HG02870 (cell line): ENCODE measurements at regions not wholly inside any gene's neighbourhood (a gene's known extent, or its start where the extent isn't known, plus 50 kb on each side); places are given as distances from the start of the nearest gene placed in this dataset.
"Not testable (repeated sequence)": the region's sequence is repeated elsewhere in the genome, so short reads cannot be mapped to it uniquely, and the experiment has no call there.

Experiments used
- ATAC-seq: cut with Tn5 transposase; IDR thresholded peaks from one replicate; pipeline ENCODE4 v1.9.1; 2021; ENCODE audit warnings: mild to moderate bottlenecking, moderate library complexity; ENCODE audit not compliant: unreplicated experiment

- ATAC-seq, result no peak
Observed at GRCh38 chr11:112670806-112671570, 290.2 kb upstream of the NCAM1 start.

GRCh38 chr11:112673401-112673800 lies 287.8 kb upstream of the NCAM1 start:
- not testable (repeated sequence) for ATAC-seq

GRCh38 chr11:112685111-112685510 lies 276.1 kb upstream of the NCAM1 start:
- no peak for ATAC-seq

DNA sequence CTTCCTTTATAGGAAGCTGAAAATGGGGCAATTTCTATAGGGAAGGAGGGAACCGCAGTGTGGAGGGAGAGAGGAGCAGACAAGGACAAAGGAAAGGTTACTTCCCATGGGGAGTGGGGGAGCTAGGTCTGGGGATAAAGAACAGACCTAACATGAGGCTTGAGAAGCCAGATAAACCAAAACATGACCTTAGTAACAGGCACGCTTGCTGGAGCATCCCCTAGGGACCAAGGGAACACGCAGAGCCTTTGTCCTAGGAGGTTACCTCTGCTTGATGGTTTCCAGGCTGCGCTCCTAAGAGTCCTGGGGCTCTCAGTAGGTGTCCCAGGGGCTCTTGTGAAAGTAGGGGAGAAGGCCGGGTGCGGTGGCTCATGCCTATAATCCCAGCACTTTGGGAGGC lies 271.4 kb upstream of the NCAM1 start:
- ATAC-seq, result no peak

DNA sequence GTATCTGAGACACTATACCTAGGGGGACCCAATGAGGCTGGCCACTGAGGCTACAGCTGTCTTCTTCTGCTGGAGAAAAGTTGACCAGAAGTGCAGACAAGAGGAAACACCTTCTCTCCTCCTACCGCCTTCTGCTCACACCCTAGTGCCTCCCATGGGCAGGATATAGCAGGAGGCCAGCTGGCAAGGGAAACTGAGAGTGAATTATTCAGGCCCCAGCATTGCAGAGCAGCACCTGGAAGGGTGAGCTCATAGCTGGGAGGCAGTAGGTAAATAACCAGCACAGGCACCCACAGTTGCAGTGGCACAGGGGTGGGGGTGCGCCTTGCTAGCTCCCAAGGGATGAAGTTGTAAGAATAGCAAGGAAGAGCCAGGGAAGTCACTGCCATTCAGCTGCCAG lies 267.4 kb upstream of the NCAM1 start:
- no peak for ATAC-seq

- no peak for ATAC-seq
Observed at GRCh38 chr11:112694245-112694644, 267.0 kb upstream of the NCAM1 start.

GRCh38 chr11:112694813-112695212 lies 266.4 kb upstream of the NCAM1 start:
- no peak for ATAC-seq

DNA sequence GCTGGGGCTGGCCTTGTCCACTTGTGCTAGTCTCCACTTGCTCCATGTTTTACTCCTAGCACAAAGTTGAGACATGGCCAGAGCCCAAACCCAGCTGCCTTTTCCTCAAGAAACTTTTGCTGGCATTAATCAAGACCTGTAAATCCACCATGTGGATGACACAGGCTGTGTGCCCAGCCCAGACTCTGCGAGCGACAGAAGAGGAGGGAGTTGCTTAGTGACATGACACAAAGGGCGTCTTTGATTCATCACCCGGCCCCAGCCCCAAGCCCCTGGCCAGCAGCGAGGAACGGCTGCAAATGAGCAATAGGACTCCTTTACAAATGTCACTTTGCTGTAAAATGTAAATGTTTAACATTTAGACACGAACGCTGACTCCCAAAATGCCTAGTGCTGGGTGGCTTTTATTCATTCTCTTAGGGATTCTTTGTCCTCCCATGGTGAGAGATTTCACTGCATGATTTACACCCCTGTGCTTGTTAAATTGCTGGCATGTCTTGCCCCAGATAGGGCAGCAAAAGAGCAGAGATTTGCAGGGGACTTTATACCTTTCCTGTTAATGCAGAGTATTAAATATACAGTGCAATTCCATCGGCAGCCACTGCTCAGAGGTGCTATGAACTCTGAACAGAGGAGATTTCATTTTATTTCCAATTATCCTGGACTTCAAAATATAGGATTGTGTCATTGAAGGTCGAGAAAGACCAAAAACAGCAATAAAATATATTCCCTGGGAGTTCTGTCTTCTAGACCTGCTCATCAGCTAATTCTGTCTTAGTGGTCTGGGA lies 263.6 kb upstream of the NCAM1 start:
- ATAC-seq, result no peak

GRCh38 chr11:112705148-112705547 lies 256.1 kb upstream of the NCAM1 start:
- ATAC-seq, result no peak

DNA sequence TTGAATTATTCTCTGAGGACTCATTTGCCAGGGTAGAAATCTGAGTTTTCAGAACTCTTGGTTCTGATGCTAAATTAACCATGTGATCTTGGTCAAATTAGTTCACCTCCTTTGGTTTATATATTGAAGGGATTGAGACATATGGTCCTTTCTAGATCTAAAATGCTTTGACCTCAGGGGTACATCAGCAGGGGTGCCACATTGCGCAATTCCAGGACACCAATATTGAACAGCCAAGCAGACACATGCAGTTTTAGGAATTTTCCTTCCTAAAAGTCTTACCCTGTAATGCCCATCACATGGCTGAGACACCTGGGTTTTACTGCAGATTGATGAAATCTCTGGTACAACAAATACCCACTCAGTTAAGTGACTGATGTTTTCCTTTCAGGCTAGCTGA lies 254.4 kb upstream of the NCAM1 start:
- no peak for ATAC-seq

DNA sequence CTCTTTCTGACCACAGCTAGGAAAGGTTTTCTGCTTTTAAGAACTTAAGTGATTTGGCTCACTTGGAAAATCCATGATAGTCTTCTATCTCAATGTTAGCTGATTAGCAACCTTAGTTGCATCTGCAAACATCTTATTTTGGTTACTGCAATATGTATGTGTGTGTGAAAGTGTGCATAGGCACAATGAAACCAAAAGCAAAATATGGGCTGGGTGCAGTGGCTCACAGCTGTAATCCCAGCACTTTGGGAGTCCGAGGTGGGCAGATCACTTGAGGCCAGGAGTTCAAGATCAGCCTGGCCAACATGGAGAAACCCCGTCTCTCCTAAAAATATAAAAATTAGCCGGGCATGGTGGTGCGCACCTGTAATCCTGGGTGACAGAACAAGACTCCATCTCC lies 246.9 kb upstream of the NCAM1 start:
- not testable (repeated sequence) for ATAC-seq

- ATAC-seq, result no peak
Observed at GRCh38 chr11:112715056-112715455, 246.2 kb upstream of the NCAM1 start.

DNA sequence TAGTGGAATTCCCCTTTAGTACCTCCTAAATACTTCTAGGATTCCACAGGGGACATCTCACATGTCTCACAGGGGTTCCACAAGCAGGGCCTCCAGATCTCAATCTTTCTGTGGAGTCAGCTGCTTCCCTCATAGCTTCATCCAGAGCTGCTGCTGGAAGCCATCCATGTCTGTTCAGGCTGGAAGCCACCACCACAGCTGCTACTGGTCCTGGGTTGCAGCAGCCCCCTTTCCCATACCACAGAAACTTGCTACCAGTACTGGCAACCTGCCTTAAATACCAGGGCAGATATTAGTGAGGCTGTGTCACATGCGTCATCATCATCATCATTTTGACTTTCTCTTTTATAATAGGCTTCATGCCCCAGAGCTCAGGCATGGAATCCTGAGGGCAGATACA lies 242.7 kb upstream of the NCAM1 start:
- no peak for ATAC-seq

DNA sequence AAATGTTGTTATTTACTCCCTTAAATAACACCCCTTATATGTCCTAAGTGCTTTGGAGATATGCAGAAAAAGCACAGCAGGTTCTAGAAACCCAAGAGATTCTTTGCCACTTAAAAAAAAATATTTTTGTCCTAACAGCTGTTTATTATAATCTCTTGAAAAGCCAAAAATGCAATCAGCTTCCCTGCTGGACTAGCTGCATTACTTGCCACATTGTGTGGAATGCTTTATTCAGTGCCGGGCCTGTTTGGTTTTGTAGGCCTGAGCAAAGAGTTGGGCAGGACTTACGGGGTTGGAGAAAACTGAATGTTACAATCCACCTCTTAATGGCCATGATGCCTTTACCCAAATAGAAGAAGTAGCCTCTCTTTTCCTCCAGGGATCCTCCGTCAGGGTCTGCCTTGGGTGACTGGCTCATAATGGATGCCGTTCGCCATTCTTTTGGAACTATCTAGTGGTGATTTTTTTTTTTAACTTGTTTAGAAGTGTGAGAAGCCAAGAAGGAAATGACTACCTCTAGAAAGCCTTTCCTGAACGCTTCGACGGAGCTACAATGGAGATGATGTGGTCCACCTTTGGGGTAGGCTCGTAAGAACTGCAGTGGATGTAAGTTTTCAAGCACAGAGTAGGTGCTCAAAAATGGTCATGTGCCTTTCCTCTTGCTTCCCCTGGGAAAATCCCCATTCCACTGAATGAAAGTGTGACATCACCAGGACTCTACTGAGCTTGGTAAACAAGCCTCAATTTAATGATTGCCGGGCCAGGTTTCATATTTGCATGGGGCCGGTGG lies 241.3 kb upstream of the NCAM1 start:
- no peak for ATAC-seq

DNA sequence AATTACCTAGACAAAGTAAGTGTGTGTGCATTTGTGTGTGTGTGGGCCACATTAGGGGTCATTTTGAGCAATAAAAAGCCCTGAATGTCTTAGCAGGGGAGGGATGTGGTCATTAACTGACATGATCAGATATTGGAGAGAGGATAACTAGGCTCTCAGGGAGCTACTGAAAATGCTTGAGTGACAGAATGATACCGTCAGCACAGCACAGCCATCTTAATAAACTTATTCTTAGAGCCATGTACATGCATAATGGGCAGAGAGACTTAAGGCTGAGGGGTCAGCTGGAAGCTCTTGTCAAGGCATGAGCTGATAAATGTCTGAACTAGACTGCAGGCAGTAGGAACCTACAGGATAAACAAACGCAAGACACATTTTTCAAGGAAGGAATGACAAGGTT lies 239.1 kb upstream of the NCAM1 start:
- no peak for ATAC-seq

DNA sequence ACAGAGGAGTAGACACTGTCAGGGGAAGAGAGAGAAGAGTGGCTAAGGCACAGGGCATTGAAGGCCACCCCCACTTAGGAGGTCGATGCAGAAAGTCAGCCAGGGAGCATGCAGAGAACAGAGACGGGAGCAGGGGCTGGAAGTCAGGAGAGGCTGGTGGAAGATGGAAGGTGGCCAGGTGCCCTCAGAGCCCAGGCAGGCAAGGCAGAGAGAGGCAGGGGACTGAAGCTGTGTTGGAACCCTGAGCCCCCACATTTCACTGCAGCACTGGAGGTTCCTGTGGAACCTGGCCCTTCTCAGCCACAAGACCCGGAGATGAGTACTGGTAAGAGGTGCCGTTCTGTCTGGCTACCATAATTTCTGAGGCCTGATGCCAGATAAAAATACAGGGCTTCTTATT lies 238.3 kb upstream of the NCAM1 start:
- ATAC-seq, result no peak

- no peak for ATAC-seq
Observed at GRCh38 chr11:112723676-112724495, 237.3 kb upstream of the NCAM1 start.

- no peak for ATAC-seq
Observed at GRCh38 chr11:112724496-112724790, 236.8 kb upstream of the NCAM1 start.

DNA sequence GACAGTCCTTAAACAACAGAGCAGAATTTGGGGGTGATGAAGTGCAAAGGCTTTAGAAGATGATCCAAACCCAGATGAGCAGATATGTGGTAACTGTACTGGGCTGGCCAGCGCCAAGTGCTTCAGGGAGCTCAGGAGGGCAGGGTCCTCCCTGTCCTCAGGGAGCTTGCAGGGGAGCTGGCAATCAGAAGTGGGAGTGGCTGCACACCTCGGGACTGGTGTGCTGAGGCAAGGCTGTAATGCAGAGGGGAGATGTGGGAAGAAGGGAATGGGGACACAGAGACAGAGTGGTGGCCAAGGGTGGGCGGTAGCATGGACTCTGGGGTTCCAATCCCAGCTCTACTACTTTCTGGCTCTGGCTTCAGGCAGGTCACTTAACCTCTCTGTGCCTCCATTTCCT lies 235.6 kb upstream of the NCAM1 start:
- ATAC-seq, result no peak

DNA sequence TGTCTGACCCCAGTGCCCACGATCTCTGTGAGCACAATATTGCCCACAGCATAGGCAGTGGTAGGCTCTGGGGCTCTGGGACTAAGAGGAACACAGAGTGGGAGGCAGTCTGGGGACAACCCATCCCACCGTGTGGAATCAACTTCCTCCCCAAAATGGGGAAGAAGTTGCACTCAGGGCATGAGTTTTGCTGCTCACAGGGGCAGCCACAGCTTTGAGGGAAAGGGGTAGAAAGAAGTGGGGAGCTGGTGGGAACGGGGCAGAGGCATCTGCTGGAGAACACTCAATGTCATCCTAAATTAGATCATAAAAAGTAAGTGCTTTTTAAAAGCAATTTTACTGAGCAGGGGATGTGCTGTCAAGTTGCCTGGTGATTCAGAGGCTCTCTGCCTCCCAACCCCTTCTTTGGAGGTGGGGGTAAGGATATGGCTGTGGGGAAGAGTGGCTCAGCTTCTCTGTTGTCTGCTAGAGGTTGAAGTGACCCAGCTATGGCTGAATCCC lies 233.8 kb upstream of the NCAM1 start:
- ATAC-seq, result no peak

DNA sequence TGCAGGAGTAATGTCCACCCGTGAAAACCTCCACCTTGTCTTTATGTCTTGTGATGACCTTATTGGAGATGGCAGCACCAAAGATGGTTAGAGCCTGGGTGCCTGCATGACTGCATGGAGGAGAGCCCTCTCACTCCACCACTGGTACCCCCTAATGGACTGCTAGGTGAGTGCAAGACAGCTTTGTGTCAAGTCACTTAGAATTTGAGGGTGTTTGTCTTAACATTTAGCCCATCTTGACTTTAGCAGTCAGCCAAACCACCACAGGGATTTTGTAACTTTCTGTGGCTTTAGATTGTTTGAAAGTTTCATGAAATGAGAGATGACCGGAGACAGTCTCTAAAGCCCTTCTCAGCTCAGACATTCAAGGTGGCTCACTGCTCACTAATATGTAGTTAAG lies 232.9 kb upstream of the NCAM1 start:
- ATAC-seq, result no peak
